GM21619 (cell line): ENCODE measurements at regions not wholly inside any gene's neighbourhood (a gene's known extent, or its start where the extent isn't known, plus 50 kb on each side); places are given as distances from the start of the nearest gene placed in this dataset.

Source experiments
- ATAC-seq: cut with Tn5 transposase; IDR thresholded peaks from one replicate; pipeline ENCODE4 v1.9.1; 2021; ENCODE audit not compliant: unreplicated experiment

DNA sequence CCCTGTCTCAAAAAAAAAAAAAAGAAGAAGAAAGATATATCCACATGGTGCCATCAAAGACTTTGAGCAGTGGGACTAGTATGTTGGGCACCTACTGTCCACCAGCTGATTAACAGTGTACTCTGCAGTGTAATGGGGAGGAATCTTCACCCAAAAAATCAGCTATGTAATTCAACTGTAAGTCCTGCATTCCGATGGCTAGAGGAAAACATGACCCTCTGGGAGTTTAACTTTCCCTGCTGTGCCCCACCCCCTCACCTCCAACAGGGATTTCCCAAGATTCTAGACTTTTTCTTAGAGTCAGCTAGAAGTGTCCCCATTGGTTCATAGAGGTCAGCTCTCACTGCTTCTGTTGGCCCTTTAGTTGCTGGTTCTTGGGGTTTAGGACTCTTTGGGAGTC is 221.2 kb upstream of the CLINT1 start:
- ATAC-seq = no peak

DNA sequence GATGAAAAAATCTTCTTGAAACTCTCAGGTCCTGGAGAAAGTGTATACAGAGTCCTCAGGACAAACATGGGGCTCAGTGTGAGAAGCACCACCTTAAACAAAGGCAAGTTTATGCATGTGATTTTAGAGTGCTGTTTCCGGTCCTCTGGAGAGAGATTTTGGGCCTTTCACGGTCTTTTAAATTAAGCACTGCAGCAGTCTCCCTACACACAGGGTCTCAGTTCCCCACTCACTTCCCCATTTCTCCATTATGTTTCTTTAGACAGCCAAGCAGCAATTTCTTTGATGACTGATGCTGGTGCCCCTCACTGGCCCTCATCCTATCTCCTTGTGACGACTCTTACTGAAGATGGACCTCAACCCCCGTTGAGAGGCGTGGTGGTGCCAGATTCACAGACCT is 220.2 kb upstream of the CLINT1 start:
- no peak for ATAC-seq

DNA sequence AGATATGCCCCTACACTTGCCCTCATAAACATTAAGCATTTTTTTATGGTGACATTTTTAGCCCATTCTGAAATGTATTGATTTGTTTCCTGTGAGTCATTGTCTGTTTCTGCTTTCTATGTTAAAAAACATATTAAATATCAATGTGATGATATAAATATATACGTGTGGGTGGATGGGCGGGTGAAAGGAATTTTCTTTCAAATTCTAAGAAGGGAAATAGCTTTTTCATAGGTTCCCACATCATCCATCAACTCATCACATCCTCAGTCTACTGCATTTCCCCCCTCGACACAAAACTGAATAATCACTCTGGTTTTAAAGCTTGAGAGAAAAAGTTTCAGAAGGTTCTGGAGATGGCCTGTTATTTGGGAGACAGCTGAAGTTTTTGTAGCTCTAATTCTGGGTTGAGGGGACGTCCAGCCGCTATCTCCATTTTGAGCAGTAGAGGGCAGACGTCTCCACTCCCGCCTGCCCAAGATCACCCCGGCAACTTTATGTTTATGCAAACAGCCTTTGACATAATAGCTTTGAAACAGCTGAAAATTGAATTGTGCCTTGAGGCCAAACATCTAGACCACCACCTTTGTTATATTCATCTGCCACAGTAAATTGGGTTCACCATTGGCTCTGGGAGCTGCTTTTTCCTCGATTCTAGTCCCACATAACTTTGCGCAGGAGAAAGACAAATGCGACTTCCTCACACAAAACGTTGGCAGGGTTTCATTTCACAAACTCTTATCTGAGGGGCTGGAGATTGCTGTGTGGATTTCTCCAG is 216.2 kb upstream of the CLINT1 start:
- ATAC-seq = no peak

DNA sequence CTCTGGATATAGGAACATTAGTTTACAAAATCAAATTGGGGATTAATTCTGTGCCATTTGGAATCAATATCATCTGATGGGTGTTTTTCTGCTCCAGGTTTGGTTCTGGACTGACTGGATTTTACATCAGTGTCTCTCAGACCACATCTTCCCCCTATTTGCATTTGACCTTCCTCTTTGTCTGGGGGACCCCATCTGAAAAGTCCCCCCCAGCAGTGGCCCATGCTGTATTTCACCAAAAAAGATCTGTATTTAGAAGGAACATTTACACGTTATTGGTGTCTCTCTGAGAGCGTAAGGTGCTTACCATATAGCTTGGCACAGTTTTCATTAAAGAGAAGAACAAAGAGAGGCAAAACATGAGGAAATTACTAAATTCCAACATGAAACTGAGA is 215.6 kb upstream of the CLINT1 start:
- ATAC-seq = no peak

DNA sequence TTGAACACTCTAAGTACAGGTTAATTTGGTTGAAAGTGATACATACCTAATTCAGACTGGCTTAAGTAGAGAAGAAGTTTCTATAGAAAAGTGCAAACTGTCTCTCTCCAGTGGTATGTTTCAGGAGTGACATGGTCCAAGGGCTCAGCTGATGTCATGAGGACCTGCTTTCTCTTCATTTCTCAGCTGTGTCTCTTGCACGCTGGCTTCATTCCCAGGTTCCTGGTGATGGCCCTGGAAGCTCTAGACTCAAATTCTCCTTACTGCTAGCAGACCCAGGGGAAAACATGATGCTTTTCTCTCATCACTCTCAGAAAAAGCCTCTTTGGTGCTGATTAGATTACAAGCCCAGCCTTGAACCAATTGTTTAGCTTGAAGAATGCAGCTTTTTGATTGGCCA is 211.9 kb upstream of the CLINT1 start:
- ATAC-seq = no peak

DNA sequence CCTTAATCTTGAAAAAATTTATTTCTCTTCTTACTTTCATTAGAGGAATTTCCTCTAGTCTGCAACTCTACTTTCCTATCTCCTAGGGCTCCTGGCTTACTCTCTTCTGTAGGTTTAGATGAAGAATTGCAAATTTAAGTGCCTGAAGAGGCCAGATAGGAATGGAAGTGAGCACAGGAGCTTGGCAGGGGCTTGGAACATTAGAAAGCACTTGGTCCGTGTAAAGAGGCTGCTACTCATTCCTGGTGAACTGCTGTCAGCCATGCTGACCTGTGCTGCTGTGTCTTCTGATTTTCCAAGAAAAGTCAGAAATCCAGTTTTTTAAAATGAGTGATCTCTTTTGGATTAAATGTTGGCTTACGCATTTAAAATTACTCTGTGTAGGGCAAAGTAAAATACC is 210.9 kb upstream of the CLINT1 start:
- no peak for ATAC-seq

DNA sequence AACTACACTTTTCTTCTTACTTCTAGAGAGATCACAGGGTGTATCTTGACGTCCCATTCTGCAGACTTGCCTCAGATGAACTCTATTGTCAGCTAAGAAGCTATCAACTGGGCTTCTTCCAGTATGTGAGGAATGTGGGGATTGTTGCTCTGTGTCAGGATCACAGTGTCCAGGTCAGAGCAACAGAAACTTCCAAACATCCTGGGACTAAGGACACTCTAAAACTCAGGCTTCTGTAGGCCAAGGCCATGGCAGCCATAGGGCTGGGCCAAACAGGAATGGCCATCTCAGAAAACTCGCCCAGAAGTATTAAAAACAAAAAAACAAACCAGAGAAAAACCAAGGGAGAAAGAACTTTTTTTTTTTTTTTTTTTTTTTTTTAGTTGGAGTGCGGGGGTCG is 210.0 kb upstream of the CLINT1 start:
- no peak for ATAC-seq

DNA sequence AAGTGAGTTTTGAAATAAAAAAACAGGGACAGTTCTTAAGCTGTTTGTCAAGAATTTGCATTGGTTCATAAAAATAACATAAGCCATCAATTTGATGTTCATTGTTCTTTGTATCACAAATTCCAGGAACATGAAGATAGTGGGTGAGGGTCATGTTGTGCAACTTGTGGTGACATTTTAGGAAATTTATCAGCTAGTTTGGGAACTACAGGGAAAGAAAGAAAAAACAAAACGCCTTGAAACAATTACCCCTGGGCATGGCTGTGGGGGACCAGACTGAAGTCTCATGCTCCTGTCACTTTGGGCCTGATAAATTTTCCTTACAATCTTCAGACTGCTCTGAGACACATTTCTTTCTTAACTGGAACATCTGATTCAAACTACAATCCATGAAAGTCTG is 207.1 kb upstream of the CLINT1 start:
- no peak for ATAC-seq

DNA sequence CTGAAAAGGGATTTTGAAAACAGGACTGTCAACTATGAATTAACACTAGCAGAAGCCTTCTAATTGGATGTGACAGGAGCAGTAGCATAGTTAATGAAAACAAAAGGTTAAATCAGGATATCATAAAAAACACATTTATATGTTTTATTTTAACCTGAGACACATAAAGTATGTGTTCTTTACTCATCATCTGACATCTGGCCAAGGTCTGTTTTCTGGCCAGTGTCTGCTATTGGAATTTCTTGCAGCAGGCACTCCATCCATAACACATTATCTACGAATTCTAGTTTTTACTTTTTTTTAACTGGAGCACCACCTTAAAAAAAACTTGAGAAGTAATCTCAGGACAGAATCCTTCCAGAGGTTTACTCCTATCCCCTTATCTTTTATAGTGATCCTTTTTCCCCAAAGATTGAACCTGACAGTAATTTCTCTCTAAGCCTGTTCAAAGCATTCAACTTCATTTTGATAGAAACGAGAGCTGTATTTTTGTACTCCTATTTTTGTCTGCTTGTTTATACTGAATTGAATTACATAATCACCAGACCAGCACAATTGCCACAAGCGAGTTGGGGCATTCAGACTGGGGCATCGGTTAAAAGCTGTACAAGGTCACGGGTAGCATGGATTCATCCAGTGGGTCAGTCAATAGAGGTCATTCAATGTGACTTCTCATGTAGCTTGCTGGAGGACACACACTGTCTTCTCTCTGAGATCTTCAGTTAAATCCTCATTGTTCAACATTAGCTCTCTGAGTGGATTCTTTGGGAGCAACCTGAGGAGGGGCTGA is 205.6 kb upstream of the CLINT1 start:
- ATAC-seq = no peak

DNA sequence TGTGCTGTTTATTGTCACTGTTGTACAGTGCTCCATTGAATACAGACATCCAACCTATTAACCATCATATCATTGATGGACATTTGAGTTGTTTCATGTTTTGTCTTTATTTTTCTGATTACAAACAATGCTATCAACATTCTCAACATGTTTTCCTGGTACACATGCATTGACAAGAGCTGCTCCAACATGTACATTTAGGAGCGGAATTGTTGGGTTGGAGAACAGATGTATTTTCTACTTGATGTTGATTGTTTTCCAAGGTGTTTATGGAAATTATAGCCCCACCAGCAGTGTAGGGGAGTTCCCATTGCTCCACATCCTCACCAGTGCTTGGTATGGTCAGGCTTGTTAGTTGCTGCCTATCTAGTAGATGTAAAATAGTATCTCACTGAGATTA is 204.1 kb upstream of the CLINT1 start:
- ATAC-seq = no peak

DNA sequence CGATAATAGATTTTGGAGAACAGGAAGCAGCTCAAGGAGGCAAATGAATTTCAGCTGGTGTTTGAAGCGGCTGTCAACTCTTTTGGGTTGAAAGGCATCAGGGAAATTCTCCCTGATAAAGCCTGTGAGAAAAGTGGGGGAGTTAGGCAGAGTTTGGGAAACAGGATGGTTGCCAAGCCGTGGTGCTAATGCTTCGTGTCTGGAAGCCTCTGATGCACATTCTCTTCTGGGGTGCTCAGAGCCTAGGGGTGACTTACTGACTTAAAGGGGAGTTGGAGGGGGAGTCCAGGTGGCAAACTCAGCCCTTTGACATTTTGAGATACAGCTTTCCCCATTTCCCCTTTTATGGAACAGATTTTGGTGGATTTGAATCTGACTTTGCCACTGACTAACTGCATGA is 202.5 kb upstream of the CLINT1 start:
- no peak for ATAC-seq

DNA sequence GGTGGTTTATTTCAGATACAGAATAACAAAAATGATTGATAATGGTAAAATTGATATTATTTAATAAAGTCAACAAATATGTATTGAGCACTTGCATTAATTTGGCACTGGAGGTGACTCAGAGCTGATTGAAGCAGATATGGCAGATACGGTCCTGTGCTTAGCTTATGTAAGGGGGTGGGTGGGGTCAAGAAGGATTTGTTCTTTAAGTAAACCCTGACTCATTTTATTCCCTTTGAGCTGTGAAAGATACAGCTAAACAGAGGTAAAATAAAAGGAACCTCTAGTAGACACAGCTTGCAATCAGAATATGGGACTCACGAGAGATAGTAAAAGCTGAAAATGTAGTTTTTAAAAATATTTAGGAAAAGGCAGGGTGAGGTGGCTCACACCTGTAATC is 201.3 kb upstream of the CLINT1 start:
- ATAC-seq = no peak

DNA sequence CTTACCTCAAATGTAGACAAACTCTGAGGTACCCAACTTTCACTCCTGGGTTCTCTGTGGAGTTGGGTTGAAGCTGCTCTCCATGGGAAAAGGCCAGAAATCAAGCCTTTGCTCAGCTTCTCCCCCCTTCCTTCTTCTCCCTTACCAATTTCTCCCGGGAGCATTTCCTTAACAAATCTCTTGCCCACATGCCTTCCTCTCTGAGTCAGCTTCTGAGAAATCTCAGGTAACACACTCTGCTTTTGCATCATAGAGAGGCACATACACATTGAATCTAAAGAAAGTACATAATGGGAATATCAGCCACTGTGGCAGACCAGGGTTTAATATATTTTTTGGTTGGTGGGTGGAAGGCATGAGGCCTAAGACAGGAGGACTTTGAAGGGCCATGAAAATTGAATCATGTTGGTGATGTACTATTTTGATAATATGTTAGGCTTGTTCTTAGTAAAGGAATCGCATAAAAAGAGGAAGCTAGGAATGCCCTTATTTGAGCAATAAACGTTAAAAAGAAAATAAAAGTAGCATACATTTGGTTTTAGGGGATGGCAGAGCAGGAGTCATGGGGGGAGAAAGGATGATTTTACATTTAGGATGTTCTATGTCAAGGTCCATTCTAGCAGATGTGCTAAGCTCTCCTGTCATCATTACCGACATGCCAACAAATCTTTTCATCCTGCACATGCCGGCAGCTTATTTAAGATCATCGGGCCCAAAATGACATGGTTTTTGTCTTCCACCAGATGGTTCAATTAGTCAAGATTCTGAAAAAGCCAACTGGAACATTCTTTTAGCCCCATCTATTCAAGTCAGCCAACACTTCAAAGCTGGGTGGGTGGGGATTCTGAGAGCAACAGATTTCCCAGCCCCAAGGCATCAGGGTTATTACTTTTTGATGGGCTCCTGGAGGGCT is 199.5 kb upstream of the CLINT1 start:
- ATAC-seq = no peak

DNA sequence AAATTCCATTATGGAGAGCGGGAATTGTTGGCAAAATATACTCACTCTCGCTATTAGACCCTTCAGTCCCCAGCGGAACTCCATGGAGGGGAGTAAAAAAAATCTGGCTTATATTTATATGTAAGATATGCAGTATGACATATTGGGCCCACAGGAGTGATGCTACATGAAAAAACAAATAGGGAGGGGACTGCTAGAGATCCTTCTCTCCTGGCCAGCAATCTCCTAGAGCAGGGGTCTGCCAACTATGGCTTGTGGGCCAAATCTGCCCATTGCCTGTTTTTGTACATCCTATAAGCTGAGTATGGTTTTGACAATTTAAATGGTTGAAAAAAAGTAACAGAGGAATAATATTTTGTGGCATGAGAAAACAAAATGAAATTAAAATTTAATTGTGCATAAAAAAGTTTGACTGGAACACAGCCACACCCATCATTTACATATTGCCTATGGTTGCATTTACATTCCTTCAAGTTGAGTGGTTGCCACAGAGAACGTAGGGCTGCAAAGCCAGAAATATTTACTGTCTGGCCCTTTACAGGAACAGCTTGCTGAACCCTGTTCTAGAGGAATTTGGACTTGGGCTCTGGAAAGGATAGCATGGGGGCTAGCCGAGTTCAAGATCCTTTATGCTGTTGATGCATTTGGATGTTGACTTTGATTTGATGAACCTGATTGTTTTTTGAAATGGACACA is 197.3 kb upstream of the CLINT1 start:
- no peak for ATAC-seq

DNA sequence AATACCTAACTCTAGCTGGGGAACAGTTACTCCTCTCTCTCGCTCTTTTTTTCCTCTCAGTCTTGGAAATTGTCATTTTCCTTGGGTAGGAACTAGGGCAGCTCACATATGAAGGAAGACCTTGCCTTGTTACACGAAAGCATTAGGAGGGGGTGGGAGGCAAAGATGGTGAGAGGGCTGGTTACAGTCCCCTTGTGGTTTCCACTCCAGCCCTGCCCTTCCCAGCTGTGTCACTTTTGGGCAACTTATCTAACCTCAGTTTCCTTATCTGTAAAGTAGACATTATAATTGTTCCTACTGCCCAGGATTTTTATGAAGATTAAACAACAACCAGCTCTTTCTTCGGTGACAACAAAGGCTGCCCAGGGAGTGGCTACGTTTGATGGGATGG is 196.2 kb upstream of the CLINT1 start:
- no peak for ATAC-seq

DNA sequence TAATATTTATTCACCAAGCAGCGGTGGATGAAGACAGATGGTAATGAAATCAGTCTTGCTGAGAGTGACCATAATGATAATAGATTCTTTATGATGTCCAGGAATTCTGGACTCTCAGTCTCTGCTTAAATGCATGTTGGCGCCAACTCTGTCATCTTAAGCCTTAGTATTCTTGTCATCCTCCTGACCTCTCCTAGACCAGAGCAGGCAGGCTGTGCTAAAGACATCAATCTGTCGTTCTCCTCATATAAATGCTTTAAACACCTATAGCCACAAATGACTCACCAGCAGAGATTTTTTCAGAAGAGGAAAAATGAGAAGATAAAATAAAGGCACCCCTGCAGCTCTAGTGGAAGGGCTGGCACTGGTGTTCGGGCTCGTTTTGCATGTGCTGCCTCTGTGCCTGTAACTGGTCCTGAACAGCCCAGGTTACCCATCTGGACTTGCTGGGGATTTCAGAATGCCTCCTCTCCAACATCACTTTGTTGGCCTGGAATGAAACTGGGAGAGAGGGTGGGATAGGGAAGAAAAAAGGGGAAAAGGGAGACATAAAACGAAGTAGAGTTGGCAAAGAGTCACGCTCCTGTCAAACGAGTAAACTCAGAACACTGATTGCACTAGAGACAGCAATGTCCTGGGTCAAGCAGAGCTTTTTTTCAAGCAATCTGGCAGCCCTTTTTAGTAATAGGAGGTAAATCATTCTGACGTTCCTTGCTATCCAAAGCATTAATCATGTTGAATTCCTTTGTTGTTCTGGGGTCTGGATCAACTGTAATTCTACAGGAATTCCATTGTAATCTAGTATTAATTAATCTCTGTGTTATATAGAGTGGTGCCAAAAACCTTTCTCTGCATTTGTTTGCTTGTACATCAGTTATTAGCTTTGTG is 195.5 kb upstream of the CLINT1 start:
- no peak for ATAC-seq

DNA sequence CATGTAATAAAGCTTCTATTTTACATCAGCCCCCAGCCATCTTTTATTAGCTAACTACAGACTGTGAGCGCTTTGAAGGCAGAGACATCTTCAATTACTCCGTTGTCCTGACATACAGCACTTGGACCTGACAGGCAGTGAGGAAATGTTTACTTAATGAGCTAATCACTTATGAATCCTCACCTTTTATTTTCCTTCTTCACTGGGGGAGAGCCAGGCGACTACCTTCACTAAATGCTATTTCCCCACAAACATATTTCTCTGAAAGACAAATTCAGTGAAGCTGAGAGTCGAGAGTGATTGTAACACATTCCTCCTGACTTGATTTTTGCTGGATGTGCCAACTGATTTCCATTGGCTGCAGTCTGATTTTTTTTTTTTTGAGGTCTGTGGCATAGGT is 192.1 kb upstream of the CLINT1 start:
- ATAC-seq = no peak

DNA sequence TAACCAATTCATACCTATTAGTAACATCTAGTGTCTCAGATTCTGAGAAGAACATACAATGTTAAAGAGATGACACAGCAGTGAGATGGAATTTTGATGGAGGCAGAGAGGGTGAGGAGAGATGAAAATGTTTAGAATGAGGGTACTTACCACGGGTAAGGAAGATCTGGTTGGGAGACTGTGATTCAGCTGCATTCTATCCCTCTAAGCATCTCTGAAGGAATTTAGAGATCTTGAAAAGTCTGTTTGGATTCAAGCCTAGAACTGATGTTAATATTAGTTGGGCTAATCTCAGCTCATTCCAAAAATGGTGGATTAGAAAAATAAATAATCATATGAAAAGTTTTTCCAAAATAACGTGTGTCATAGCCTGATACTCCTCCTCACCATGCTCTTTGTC is 191.5 kb upstream of the CLINT1 start:
- no peak for ATAC-seq

DNA sequence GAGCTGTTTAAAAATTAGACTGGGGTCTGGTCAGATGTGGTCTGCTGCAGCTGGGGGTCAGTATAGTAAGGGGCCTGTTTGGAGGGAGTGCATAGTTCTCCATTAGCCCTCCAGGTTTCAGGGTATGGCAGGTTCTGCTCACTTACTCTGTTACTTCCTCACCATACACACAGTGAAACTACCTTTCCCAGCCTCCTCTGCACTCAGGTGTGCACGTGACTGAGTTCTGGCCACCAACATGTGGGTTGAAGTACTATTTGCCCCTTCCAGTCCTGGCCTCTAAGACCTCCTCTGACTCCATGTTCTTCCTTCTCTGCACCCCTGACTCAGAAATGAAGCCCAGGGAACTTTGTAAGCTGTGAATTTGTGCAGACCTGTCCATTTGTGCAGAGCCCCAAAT is 190.5 kb upstream of the CLINT1 start:
- no peak for ATAC-seq

DNA sequence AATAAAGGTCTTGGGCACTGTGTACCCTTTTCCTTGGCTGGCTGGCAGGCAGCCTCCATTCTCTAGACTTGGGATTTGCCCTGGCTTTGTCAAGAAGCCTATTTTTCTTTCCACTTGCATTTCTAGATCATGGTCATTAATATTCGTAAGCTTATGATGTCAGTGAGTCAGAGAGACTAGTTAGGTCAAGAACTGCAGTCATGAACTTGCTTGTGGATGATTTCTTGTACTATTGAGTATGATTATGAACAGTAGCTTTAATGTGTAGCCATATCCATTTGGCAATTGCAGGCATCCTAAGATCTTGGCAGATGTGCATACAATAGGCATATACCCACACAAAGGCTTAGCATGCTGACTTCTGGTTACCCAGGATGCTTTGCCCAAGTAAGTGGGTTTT is 186.8 kb upstream of the CLINT1 start:
- no peak for ATAC-seq
